ENCODE measurements at regions not wholly inside any gene's neighbourhood (a gene's known extent, or its start where the extent isn't known, plus 50 kb on each side); places are given as distances from the start of the nearest gene placed in this dataset.

GRCh38 chr5:15290953-15291352 lies 209.0 kb upstream of the FBXL7 start:
- TF ChIP-seq CTCF (conservative IDR thresholded peaks at IDR 0.05 in 1 of 2, IDR thresholded peaks at IDR 0.05 in 1 of 2; ENCODE audit: low read depth in 1 of 2, low read length in 2 of 2) (no peak), EZH2 (IDR thresholded peaks at IDR 0.05; ENCODE audit: low read length, missing control alignments) (no peak)
